HepG2 (cell line): ENCODE measurements at regions not wholly inside any gene's neighbourhood (a gene's known extent, or its start where the extent isn't known, plus 50 kb on each side); places are given as distances from the start of the nearest gene placed in this dataset.

Experiments used
- ATAC-seq: fragments of 200-7000 bp; cut with Tn5 transposase; 3 replicates; pipeline ENCODE4 v1.9.1; 2020; ENCODE audit warnings: mild to moderate bottlenecking, moderate library complexity
- BruUV-seq: library from RNA; stranded (reverse); fragments of 400-500 nt; replicated peaks from 2 replicates; lab custom pipeline; 2021; lab: Mats Ljungman, UMichigan
- CTCF ChIA-PET: fragments of 300-600 bp; formaldehyde crosslinking; extraction: SDS; loops from one replicate; lab custom pipeline; 2021; ENCODE audit warnings: low total read pairs, inconsistent platforms, low intra/inter-chr PET ratio; lab: Yijun Ruan, JAX
- POLR2A ChIA-PET: fragments of 350-600 bp; sonication (Branson Sonifier 250); formaldehyde crosslinking; loops from one replicate; lab custom pipeline; 2020; ENCODE audit warnings: antibody characterized with exemption, inconsistent platforms; lab: Yijun Ruan, JAX
- DNase-seq: peaks from one replicate; pipeline ENCODE4 v3.0.0-alpha.2; 2015; ENCODE audit warnings: low spot score
- FAIRE-seq: peaks from 3 replicates; lab custom pipeline; 2011; peaks lifted over from hg19 to GRCh38; lab: Jason Lieb, UNC
- H2AFZ ChIP-seq: one replicate; pipeline ENCODE4 v1.6.1; 2011; ENCODE audit warnings: low read length, inconsistent platforms
- H3K27ac ChIP-seq: fragments of 300-600 bp; 3 replicates; pipeline ENCODE4 v1.8.0; 2011; ENCODE audit warnings: mixed run types, mild to moderate bottlenecking, mixed read lengths, low read length, inconsistent platforms; ENCODE audit not compliant: insufficient read depth; ENCODE audit errors: extremely low read length
- H3K27me3 ChIP-seq, 2 experiments: fragments of 200-600 bp in 1 of 2; 2 replicates in 1 of 2; 3 replicates in 1 of 2; pipeline versions ENCODE4 v1.6.0 to v1.8.0; 2011; ENCODE audit warnings: low read length in 2 of 2, mild to moderate bottlenecking in 2 of 2, moderate library complexity in 2 of 2, inconsistent platforms in 1 of 2; ENCODE audit not compliant: insufficient read depth in 2 of 2, control insufficient read depth in 1 of 2
- H3K36me3 ChIP-seq, 2 experiments: fragments of 200-600 bp in 1 of 2; replicated peaks in 1 of 2; 2 replicates in 1 of 2; 3 replicates in 1 of 2; pipeline versions ENCODE4 v1.5.1 to v1.8.0; 2011; ENCODE audit warnings: low read length in 2 of 2, inconsistent platforms in 1 of 2; ENCODE audit not compliant: insufficient read depth in 2 of 2, control insufficient read depth in 1 of 2
- H3K4me1 ChIP-seq: 2 replicates; pipeline ENCODE4 v1.5.1; 2012; ENCODE audit warnings: low read length, inconsistent platforms; ENCODE audit not compliant: insufficient read depth
- H3K4me2 ChIP-seq: 2 replicates; pipeline ENCODE4 v1.6.0; 2011; ENCODE audit warnings: low read depth, low read length, inconsistent platforms
- H3K4me3 ChIP-seq, 3 experiments: fragments of 200-600 bp in 1 of 3; sonication (generic), shearing (Covaris generic) in 1 of 3; replicated peaks in 1 of 3; 2 replicates each; pipeline ENCODE4 v1.5.1; 2011 to 2016; ENCODE audit warnings: low read length in 3 of 3, inconsistent platforms in 2 of 3, low read depth in 2 of 3, mild to moderate bottlenecking in 2 of 3, control low read depth in 1 of 3, mixed read lengths in 1 of 3; ENCODE audit not compliant: insufficient read depth in 1 of 3
- H3K79me2 ChIP-seq: one replicate; pipeline ENCODE4 v1.6.1; 2011; ENCODE audit warnings: low read length, inconsistent platforms; ENCODE audit not compliant: insufficient read depth
- H3K9ac ChIP-seq: 2 replicates; pipeline ENCODE4 v1.6.0; 2011; ENCODE audit warnings: mild to moderate bottlenecking, low read depth, low read length, inconsistent platforms; ENCODE audit not compliant: insufficient read depth
- H3K9me3 ChIP-seq: 2 replicates; pipeline ENCODE4 v1.5.1; 2012; ENCODE audit warnings: mild to moderate bottlenecking, low read length
- H4K20me1 ChIP-seq: 2 replicates; pipeline ENCODE4 v1.6.0; 2011; ENCODE audit warnings: inconsistent platforms, mild to moderate bottlenecking, low read length, moderate library complexity; ENCODE audit not compliant: insufficient read depth
- FOXA3 ChIP-seq: IDR thresholded peaks from 2 replicates; pipeline ENCODE4 v1.6.1; 2016; ENCODE audit warnings: missing genetic modification reagents, missing compliant biosample characterization
- MEF2D ChIP-seq: sonication (generic); formaldehyde crosslinking; IDR thresholded peaks from 2 replicates; pipeline ENCODE4 v1.5.1; 2020; ENCODE audit warnings: mild to moderate bottlenecking, missing genetic modification reagents
- MEIS1 ChIP-seq: sonication (generic); formaldehyde crosslinking; IDR thresholded peaks from 2 replicates; pipeline ENCODE4 v1.9.0; 2021; ENCODE audit warnings: mild to moderate bottlenecking, missing genetic modification reagents, moderate library complexity, borderline replicate concordance
- NONO ChIP-seq, 2 experiments: fragments of 450-650 bp in 1 of 2; sonication (generic) in 1 of 2; formaldehyde crosslinking in 1 of 2; IDR thresholded peaks in 1 of 2; conservative IDR thresholded peaks in 1 of 2; 2 replicates each; pipeline versions ENCODE4 v1.6.1 to v1.8.0; 2017 to 2022; ENCODE audit warnings: mild to moderate bottlenecking in 1 of 2, missing genetic modification reagents in 1 of 2, moderate library complexity in 1 of 2
- SAFB2 ChIP-seq: sonication (generic); formaldehyde crosslinking; IDR thresholded peaks from 2 replicates; pipeline ENCODE4 v1.5.1; 2020; ENCODE audit warnings: missing genetic modification reagents, low read depth, mild to moderate bottlenecking, borderline replicate concordance
- TMF1 ChIP-seq: sonication (generic); formaldehyde crosslinking; IDR thresholded peaks from 2 replicates; pipeline ENCODE4 v1.8.1; 2022; ENCODE audit warnings: low read depth, missing genetic modification reagents
- ZBTB7A ChIP-seq: sonication (generic); formaldehyde crosslinking; IDR thresholded peaks from 2 replicates; pipeline ENCODE4 v1.8.0; 2022; ENCODE audit warnings: mild to moderate bottlenecking, missing genetic modification reagents
- ZMYM3 ChIP-seq: sonication (generic); formaldehyde crosslinking; IDR thresholded peaks from 2 replicates; pipeline ENCODE4 v1.5.1; 2020; ENCODE audit warnings: mild to moderate bottlenecking, missing genetic modification reagents
- ZNF10 ChIP-seq: sonication (generic); formaldehyde crosslinking; IDR thresholded peaks from 2 replicates; pipeline ENCODE4 v1.4.0; 2020; ENCODE audit warnings: mild to moderate bottlenecking, low read depth, missing genetic modification reagents, borderline replicate concordance
- ZNF30 ChIP-seq: sonication (generic); formaldehyde crosslinking; IDR thresholded peaks from 2 replicates; pipeline ENCODE4 v1.5.0; 2020; ENCODE audit warnings: mild to moderate bottlenecking, missing genetic modification reagents
- ZNF543 ChIP-seq: sonication (generic); formaldehyde crosslinking; IDR thresholded peaks from 2 replicates; pipeline ENCODE4 v1.4.0; 2020; ENCODE audit warnings: mild to moderate bottlenecking, missing genetic modification reagents
- ZNF75D ChIP-seq: sonication (generic); formaldehyde crosslinking; IDR thresholded peaks from 2 replicates; pipeline ENCODE4 v1.8.1; 2023; ENCODE audit warnings: missing genetic modification reagents, mild to moderate bottlenecking, borderline replicate concordance
- WGBS: methylation state at CpG from one replicate; pipeline ENCODE4 v1.1.6; 2017; ENCODE audit warnings: low lambda C conversion rate; 5-methylcytosine and 5-hydroxymethylcytosine counted together
- in situ Hi-C: cut with HindIII; loops from 2 replicates; pipeline ENCODE4 v1.10.0; 2017; ENCODE audit warnings: low pct_unique_long_range_greater_than_20kb; ENCODE audit not compliant: extremely low pct_ligation_motif_present
- intact Hi-C: fragments of 100-400 bp; cut with micrococcal nuclease; formaldehyde crosslinking; loops from one replicate; pipeline ENCODE4 v1.10.0; 2022; ENCODE audit not compliant: unreplicated experiment
- TF ChIP-seq, protein P1 (sequence below): sonication (generic); formaldehyde crosslinking; IDR thresholded peaks from 2 replicates; pipeline ENCODE4 v1.4.0; 2020; ENCODE audit warnings: mild to moderate bottlenecking, missing genetic modification reagents
- TF ChIP-seq, protein P2 (sequence below): sonication (generic); formaldehyde crosslinking; IDR thresholded peaks from 2 replicates; pipeline ENCODE4 v1.4.0; 2020; ENCODE audit warnings: mild to moderate bottlenecking, missing genetic modification reagents
- TF ChIP-seq, protein P3 (sequence below): sonication (generic); formaldehyde crosslinking; IDR thresholded peaks from 2 replicates; pipeline ENCODE4 v1.4.0; 2020; ENCODE audit warnings: missing genetic modification reagents, borderline replicate concordance

DNA sequence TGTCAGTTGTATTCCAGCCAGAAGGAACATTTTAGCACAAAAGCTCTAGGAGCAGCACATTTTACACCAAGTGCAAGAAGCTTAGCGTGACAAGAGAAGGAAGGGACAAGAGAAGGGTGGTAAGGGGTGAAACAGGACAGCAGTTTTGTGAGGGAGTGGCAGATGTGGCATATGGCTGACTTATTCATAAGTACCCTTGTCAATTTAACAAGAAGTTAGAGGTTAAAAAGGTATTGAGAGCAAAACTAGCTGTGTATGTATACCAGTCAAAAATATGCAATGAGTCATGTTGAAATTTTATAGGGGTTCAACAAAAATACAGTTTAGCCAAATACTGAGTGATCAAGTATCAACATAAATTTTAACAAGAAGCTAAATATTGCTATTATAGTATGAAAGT, 561.5 kb upstream of the POT1 start (continued):
- TF ChIP-seq MEF2D (CRISPR knock-in tag) (no peak), ZNF543 (CRISPR knock-in tag) (no peak)

DNA sequence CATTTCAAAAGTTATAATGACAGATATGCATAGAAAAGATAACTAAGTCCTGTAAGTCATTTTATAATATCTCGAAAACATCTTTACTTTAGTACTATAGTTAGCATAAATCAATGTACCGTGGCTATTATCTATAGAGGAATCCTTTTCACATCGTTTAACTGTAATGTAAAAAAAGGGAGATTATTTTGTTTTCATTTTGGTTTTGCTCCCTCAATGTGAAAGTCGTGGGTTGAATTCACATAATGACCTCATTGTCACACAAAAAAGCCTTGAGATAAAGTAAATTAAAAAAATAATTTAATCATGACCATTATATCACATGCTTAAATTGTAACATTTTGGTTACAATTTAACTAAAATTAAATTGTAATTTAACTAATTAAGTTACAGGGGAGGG, 560.5 kb upstream of the POT1 start:
- intact Hi-C loops (no loop called here), in situ Hi-C loops (no loop called here)
- no peak for FAIRE-seq
- ATAC-seq: no peak
- ChIA-PET POLR2A (no interaction called here), CTCF (no interaction called here)
- no peaks in the 10 kb centered on the region for H4K20me1 ChIP-seq
- no peak overlapping the region for H3K4me2 ChIP-seq
- H3K36me3 ChIP-seq: no peaks in the 10 kb centered on the region
- no peaks in the 10 kb centered on the region for H3K9me3 ChIP-seq
- H3K27me3 ChIP-seq: no peaks in the 10 kb centered on the region; a peak in 1 of 5 replicates
- H3K27ac ChIP-seq: no peak overlapping the region
- H3K9ac ChIP-seq: no peak overlapping the region
- H2AFZ ChIP-seq: no peak overlapping the region
- H3K79me2 ChIP-seq: no peaks in the 10 kb centered on the region
- H3K4me3 ChIP-seq: no peak overlapping the region
- no TSS peak for BruUV-seq
- DNase-seq: no peak
- H3K4me1 ChIP-seq: no peaks in the 10 kb centered on the region
- WGBS: under 1% methylated on average over 4 of the region's 4 CpGs
- TF ChIP-seq NONO (IDR thresholded peaks at IDR 0.05) (no peak), NONO (CRISPR knock-in tag; conservative IDR thresholded peaks at IDR 0.05) (no peak), ZMYM3 (CRISPR knock-in tag) (no peak), ZNF75D (CRISPR knock-in tag) (no peak), ZNF10 (CRISPR knock-in tag) (no peak), ZBTB7A (CRISPR knock-in tag) (no peak), TMF1 (CRISPR knock-in tag) (no peak), ZNF30 (CRISPR knock-in tag) (no peak), ZNF543 (CRISPR knock-in tag) (no peak), SAFB2 (CRISPR knock-in tag) (no peak), MEIS1 (CRISPR knock-in tag) (no peak), FOXA3 (CRISPR knock-in tag) (no peak)
- TF ChIP-seq, protein P1, sequence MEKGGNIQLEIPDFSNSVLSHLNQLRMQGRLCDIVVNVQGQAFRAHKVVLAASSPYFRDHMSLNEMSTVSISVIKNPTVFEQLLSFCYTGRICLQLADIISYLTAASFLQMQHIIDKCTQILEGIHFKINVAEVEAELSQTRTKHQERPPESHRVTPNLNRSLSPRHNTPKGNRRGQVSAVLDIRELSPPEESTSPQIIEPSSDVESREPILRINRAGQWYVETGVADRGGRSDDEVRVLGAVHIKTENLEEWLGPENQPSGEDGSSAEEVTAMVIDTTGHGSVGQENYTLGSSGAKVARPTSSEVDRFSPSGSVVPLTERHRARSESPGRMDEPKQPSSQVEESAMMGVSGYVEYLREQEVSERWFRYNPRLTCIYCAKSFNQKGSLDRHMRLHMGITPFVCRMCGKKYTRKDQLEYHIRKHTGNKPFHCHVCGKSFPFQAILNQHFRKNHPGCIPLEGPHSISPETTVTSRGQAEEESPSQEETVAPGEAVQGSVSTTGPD (CRISPR knock-in tag): no peak
- TF ChIP-seq, protein P2, sequence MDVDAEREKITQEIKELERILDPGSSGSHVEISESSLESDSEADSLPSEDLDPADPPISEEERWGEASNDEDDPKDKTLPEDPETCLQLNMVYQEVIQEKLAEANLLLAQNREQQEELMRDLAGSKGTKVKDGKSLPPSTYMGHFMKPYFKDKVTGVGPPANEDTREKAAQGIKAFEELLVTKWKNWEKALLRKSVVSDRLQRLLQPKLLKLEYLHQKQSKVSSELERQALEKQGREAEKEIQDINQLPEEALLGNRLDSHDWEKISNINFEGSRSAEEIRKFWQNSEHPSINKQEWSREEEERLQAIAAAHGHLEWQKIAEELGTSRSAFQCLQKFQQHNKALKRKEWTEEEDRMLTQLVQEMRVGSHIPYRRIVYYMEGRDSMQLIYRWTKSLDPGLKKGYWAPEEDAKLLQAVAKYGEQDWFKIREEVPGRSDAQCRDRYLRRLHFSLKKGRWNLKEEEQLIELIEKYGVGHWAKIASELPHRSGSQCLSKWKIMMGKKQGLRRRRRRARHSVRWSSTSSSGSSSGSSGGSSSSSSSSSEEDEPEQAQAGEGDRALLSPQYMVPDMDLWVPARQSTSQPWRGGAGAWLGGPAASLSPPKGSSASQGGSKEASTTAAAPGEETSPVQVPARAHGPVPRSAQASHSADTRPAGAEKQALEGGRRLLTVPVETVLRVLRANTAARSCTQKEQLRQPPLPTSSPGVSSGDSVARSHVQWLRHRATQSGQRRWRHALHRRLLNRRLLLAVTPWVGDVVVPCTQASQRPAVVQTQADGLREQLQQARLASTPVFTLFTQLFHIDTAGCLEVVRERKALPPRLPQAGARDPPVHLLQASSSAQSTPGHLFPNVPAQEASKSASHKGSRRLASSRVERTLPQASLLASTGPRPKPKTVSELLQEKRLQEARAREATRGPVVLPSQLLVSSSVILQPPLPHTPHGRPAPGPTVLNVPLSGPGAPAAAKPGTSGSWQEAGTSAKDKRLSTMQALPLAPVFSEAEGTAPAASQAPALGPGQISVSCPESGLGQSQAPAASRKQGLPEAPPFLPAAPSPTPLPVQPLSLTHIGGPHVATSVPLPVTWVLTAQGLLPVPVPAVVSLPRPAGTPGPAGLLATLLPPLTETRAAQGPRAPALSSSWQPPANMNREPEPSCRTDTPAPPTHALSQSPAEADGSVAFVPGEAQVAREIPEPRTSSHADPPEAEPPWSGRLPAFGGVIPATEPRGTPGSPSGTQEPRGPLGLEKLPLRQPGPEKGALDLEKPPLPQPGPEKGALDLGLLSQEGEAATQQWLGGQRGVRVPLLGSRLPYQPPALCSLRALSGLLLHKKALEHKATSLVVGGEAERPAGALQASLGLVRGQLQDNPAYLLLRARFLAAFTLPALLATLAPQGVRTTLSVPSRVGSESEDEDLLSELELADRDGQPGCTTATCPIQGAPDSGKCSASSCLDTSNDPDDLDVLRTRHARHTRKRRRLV (CRISPR knock-in tag): no peak
- TF ChIP-seq, protein P3, sequence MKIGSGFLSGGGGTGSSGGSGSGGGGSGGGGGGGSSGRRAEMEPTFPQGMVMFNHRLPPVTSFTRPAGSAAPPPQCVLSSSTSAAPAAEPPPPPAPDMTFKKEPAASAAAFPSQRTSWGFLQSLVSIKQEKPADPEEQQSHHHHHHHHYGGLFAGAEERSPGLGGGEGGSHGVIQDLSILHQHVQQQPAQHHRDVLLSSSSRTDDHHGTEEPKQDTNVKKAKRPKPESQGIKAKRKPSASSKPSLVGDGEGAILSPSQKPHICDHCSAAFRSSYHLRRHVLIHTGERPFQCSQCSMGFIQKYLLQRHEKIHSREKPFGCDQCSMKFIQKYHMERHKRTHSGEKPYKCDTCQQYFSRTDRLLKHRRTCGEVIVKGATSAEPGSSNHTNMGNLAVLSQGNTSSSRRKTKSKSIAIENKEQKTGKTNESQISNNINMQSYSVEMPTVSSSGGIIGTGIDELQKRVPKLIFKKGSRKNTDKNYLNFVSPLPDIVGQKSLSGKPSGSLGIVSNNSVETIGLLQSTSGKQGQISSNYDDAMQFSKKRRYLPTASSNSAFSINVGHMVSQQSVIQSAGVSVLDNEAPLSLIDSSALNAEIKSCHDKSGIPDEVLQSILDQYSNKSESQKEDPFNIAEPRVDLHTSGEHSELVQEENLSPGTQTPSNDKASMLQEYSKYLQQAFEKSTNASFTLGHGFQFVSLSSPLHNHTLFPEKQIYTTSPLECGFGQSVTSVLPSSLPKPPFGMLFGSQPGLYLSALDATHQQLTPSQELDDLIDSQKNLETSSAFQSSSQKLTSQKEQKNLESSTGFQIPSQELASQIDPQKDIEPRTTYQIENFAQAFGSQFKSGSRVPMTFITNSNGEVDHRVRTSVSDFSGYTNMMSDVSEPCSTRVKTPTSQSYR (CRISPR knock-in tag): no peak
